GM18499 (cell line): ENCODE measurements at regions not wholly inside any gene's neighbourhood (a gene's known extent, or its start where the extent isn't known, plus 50 kb on each side); places are given as distances from the start of the nearest gene placed in this dataset.

Experiments
- ATAC-seq: cut with Tn5 transposase; IDR thresholded peaks from one replicate; pipeline ENCODE4 v1.9.1; 2021; ENCODE audit warnings: moderate number of reproducible peaks; ENCODE audit not compliant: insufficient read depth, unreplicated experiment

- ATAC-seq = no peak
These were observed 458.0 kb upstream of the HS6ST1 start for GRCh38 chr2:128776461-128777195.

GRCh38 chr2:128777196-128778035 lies 458.7 kb upstream of the HS6ST1 start:
- ATAC-seq = no peak

GRCh38 chr2:128778843-128779242 lies 460.2 kb upstream of the HS6ST1 start:
- ATAC-seq = no peak

- no peak for ATAC-seq
These were observed 460.8 kb upstream of the HS6ST1 start for GRCh38 chr2:128779301-128780095.

GRCh38 chr2:128780434-128781080 lies 461.9 kb upstream of the HS6ST1 start:
- no peak for ATAC-seq

GRCh38 chr2:128781166-128781565 lies 462.5 kb upstream of the HS6ST1 start:
- ATAC-seq = no peak

- no peak for ATAC-seq
These were observed 463.1 kb upstream of the HS6ST1 start for GRCh38 chr2:128781585-128782385.

- ATAC-seq = no peak
These were observed 463.9 kb upstream of the HS6ST1 start for GRCh38 chr2:128782411-128783192.

GRCh38 chr2:128783193-128783671 lies 464.6 kb upstream of the HS6ST1 start:
- ATAC-seq = no peak

- ATAC-seq = no peak
These were observed 465.2 kb upstream of the HS6ST1 start for GRCh38 chr2:128783896-128784295.

- no peak for ATAC-seq
These were observed 466.1 kb upstream of the HS6ST1 start for GRCh38 chr2:128784626-128785306.

GRCh38 chr2:128786316-128786715 lies 467.6 kb upstream of the HS6ST1 start:
- no peak for ATAC-seq

- no peak for ATAC-seq
These were observed 468.2 kb upstream of the HS6ST1 start for GRCh38 chr2:128786741-128787478.

- no peak for ATAC-seq
These were observed 468.9 kb upstream of the HS6ST1 start for GRCh38 chr2:128787616-128788015.

GRCh38 chr2:128788636-128789220 lies 470.1 kb upstream of the HS6ST1 start:
- ATAC-seq = no peak

- no peak for ATAC-seq
These were observed 470.6 kb upstream of the HS6ST1 start for GRCh38 chr2:128789221-128789620.
